ENCODE measurements at regions not wholly inside any gene's neighbourhood (a gene's known extent, or its start where the extent isn't known, plus 50 kb on each side); places are given as distances from the start of the nearest gene placed in this dataset.

GRCh38 chr6:145112711-145113148 is 622.6 kb downstream of the EPM2A start:
- peak; percentile 20 for DNase-seq (ENCODE audit: low read depth)

GRCh38 chr6:145115638-145116037 is 619.7 kb downstream of the EPM2A start:
- DNase-seq (ENCODE audit: low read depth), result no peak

GRCh38 chr6:145116591-145117178 is 618.6 kb downstream of the EPM2A start:
- no peak for DNase-seq (ENCODE audit: low read depth)

- no peak for DNase-seq (ENCODE audit: low read depth)
Measured at GRCh38 chr6:145118224-145118623, 617.1 kb downstream of the EPM2A start.

- no peak for DNase-seq (ENCODE audit: low read depth)
Measured at GRCh38 chr6:145119081-145119480, 616.2 kb downstream of the EPM2A start.

GRCh38 chr6:145132709-145133108 is 602.6 kb downstream of the EPM2A start:
- no peak for DNase-seq (ENCODE audit: low read depth)

- DNase-seq (ENCODE audit: low read depth), result no peak
Measured at GRCh38 chr6:145135702-145136101, 599.6 kb downstream of the EPM2A start.

GRCh38 chr6:145137425-145137824 is 597.9 kb downstream of the EPM2A start:
- peak; percentile 41 for DNase-seq (ENCODE audit: low read depth)

GRCh38 chr6:145138469-145139139 is 596.7 kb downstream of the EPM2A start:
- DNase-seq (ENCODE audit: low read depth), result no peak

- DNase-seq (ENCODE audit: low read depth), result peak; percentile 33
Measured at GRCh38 chr6:145139140-145139850, 596.0 kb downstream of the EPM2A start.

- no peak for DNase-seq (ENCODE audit: low read depth)
Measured at GRCh38 chr6:145139895-145140294, 595.4 kb downstream of the EPM2A start.

- no peak for DNase-seq (ENCODE audit: low read depth)
Measured at GRCh38 chr6:145141572-145141971, 593.7 kb downstream of the EPM2A start.

- DNase-seq (ENCODE audit: low read depth), result no peak
Measured at GRCh38 chr6:145142958-145143357, 592.4 kb downstream of the EPM2A start.

- no peak for DNase-seq (ENCODE audit: low read depth)
Measured at GRCh38 chr6:145143379-145143778, 591.9 kb downstream of the EPM2A start.

- DNase-seq (ENCODE audit: low read depth), result peak; percentile 47
Measured at GRCh38 chr6:145147559-145147958, 587.8 kb downstream of the EPM2A start.

GRCh38 chr6:145147981-145148749 is 587.2 kb downstream of the EPM2A start:
- peak; percentile 73 for DNase-seq (ENCODE audit: low read depth)

- DNase-seq (ENCODE audit: low read depth), result no peak
Measured at GRCh38 chr6:145148776-145149175, 586.5 kb downstream of the EPM2A start.

GRCh38 chr6:145151624-145152023 is 583.7 kb downstream of the EPM2A start:
- DNase-seq (ENCODE audit: low read depth), result peak; percentile 12

- no peak for DNase-seq (ENCODE audit: low read depth)
Measured at GRCh38 chr6:145153495-145153894, 581.8 kb downstream of the EPM2A start.

- peak; percentile 6 for DNase-seq (ENCODE audit: low read depth)
Measured at GRCh38 chr6:145155411-145155810, 579.9 kb downstream of the EPM2A start.

GRCh38 chr6:145155873-145156782 is 579.2 kb downstream of the EPM2A start:
- DNase-seq (ENCODE audit: low read depth), result no peak
